HEK293T (cell line): ENCODE measurements at regions not wholly inside any gene's neighbourhood (a gene's known extent, or its start where the extent isn't known, plus 50 kb on each side); places are given as distances from the start of the nearest gene placed in this dataset.

ENCODE experiments used
- BHLHE40 ChIP-seq: fragments of 450-650 bp; IDR thresholded peaks from 2 replicates; pipeline ENCODE4 v1.6.1; 2016; ENCODE audit warnings: mild to moderate bottlenecking, moderate library complexity, borderline replicate concordance
- ELF4 ChIP-seq: fragments of 450-650 bp; IDR thresholded peaks from 2 replicates; pipeline ENCODE4 v1.6.1; 2017; ENCODE audit warnings: antibody characterized with exemption
- FOXK2 ChIP-seq: fragments of 450-650 bp; IDR thresholded peaks from 2 replicates; pipeline ENCODE4 v1.6.1; 2016; ENCODE audit warnings: mild to moderate bottlenecking
- FOXM1 ChIP-seq: fragments of 450-650 bp; IDR thresholded peaks from 2 replicates; pipeline ENCODE4 v1.6.1; 2017; ENCODE audit warnings: mild to moderate bottlenecking, borderline replicate concordance
- HDGF ChIP-seq: fragments of 450-650 bp; IDR thresholded peaks from 2 replicates; pipeline ENCODE4 v1.6.1; 2017; ENCODE audit warnings: antibody characterized with exemption, borderline replicate concordance
- NFRKB ChIP-seq: fragments of 450-650 bp; IDR thresholded peaks from 2 replicates; pipeline ENCODE4 v1.6.1; 2016; ENCODE audit warnings: mild to moderate bottlenecking, moderate library complexity
- PKNOX1 ChIP-seq: fragments of 450-650 bp; IDR thresholded peaks from 2 replicates; pipeline ENCODE4 v1.6.1; 2016
- SP1 ChIP-seq: fragments of 450-650 bp; IDR thresholded peaks from 2 replicates; pipeline ENCODE4 v1.6.1; 2017
- SUZ12 ChIP-seq: fragments of 450-650 bp; IDR thresholded peaks from 2 replicates; pipeline ENCODE4 v1.6.1; 2016; ENCODE audit warnings: mild to moderate bottlenecking
- TARDBP ChIP-seq: fragments of 450-650 bp; IDR thresholded peaks from 2 replicates; pipeline ENCODE4 v1.6.1; 2016
- ZNF384 ChIP-seq: fragments of 450-650 bp; IDR thresholded peaks from 2 replicates; pipeline ENCODE4 v1.6.1; 2016

- TF ChIP-seq BHLHE40 (no peak), PKNOX1 (no peak), ZNF384 (no peak), NFRKB (no peak), FOXK2 (no peak), TARDBP (no peak), FOXM1 (no peak), HDGF (no peak), ELF4 (no peak), SUZ12 (no peak), SP1 (no peak)
Measured at GRCh38 chr3:159789017-159789416, 199.6 kb upstream of the IL12A start.
